ENCODE measurements at regions not wholly inside any gene's neighbourhood (a gene's known extent, or its start where the extent isn't known, plus 50 kb on each side); places are given as distances from the start of the nearest gene placed in this dataset.

DNA sequence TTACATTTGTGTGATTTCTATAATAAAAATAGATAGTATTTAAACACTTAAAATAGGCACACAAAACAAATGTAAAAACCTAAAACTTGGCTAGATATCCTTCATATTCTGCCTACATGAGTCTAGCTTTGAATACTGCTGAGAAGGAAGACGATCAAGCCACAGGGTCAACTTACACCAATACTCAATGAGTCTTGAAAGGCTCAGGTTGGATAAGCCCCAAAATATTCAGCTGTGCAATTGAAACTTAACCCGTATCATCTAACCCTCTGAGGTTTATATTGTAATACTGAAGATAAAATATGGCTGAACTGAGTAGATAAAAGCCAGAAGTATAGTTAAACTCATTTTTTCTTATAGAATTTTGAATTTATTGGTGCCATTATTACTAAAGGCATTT lies 313.0 kb upstream of the NRXN1 start:
- TF ChIP-seq, protein P1, sequence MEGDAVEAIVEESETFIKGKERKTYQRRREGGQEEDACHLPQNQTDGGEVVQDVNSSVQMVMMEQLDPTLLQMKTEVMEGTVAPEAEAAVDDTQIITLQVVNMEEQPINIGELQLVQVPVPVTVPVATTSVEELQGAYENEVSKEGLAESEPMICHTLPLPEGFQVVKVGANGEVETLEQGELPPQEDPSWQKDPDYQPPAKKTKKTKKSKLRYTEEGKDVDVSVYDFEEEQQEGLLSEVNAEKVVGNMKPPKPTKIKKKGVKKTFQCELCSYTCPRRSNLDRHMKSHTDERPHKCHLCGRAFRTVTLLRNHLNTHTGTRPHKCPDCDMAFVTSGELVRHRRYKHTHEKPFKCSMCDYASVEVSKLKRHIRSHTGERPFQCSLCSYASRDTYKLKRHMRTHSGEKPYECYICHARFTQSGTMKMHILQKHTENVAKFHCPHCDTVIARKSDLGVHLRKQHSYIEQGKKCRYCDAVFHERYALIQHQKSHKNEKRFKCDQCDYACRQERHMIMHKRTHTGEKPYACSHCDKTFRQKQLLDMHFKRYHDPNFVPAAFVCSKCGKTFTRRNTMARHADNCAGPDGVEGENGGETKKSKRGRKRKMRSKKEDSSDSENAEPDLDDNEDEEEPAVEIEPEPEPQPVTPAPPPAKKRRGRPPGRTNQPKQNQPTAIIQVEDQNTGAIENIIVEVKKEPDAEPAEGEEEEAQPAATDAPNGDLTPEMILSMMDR (IDR thresholded peaks at IDR 0.05; ENCODE audit: low read depth, low read length), result no peak
- Histone ChIP-seq H3K27ac (ENCODE audit: low read depth, low read length) (no peak overlapping the region), H3K9me3 (ENCODE audit: control insufficient read depth, insufficient read depth, low read length) (no peaks in the 10 kb centered on the region), H3K27me3 (ENCODE audit: control insufficient read depth, insufficient read depth, low read length) (no peaks in the 10 kb centered on the region), H3K4me3 (ENCODE audit: low read depth, low read length) (no peak overlapping the region)
- no peak for DNase-seq (ENCODE audit: low read depth, low spot score)
- ChIA-PET POLR2A (no interaction called here), CTCF (no interaction called here)

DNA sequence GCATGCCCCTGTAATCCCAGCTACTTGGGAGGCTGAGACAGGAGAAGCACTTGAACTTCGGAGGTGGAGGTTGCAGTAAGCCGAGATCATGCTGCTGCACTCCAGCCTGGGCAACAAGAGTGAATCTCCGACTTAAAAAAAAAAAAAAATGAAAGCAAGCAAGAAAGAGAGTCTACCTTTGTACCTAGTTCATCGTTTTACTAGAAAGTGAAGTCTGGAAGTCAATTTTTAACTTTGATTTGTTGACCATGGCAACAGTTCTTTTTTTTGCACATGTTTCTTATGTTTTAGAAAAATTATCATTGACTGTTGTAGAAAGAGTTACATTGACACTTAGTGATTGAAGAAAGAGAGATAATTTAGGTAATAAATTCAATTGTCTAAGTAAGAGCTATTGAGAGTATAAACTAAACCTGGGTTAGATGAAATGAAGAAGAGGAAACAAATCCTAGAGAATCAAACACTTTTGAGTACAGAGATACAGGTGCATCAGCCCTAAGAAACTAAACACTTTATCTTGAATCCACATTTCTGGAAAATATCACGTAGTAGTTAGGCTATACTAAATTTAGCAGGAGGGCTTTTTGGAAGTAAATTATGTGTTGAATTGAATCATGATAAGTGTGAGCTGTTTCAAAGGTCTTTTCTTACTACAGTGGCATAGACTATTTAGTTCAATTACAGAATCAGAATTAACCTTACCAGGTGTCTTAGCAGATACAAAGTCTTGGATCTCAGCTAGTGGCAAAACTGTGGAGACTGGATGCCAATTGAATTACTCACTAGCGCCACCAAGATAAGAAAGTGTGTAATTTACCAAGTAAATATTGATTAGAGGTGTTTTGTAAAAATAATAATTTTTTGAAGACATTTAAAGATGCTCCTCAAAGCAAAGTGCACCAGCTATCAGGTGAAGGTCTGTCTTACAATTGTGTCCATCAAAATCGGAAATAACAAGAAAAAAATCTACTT lies 303.4 kb upstream of the NRXN1 start:
- Histone ChIP-seq H3K4me3 (ENCODE audit: low read depth, low read length) (no peak overlapping the region), H3K9me3 (ENCODE audit: control insufficient read depth, insufficient read depth, low read length) (no peaks in the 10 kb centered on the region), H3K27ac (ENCODE audit: low read depth, low read length) (no peak overlapping the region), H3K27me3 (ENCODE audit: control insufficient read depth, insufficient read depth, low read length) (no peaks in the 10 kb centered on the region)
- POLR2A ChIA-PET, result no interaction called here
- DNase-seq (ENCODE audit: low read depth, low spot score), result no peak
- TF ChIP-seq, protein P1 (IDR thresholded peaks at IDR 0.05; ENCODE audit: low read depth, low read length), result no peak
- CTCF ChIA-PET, result interaction anchor here (0.6 to 0.7 kb wide), 2 partner anchors 33 to 361 kb away, joined by 3 read pairs; no protein-coding TSS in a partner anchor

DNA sequence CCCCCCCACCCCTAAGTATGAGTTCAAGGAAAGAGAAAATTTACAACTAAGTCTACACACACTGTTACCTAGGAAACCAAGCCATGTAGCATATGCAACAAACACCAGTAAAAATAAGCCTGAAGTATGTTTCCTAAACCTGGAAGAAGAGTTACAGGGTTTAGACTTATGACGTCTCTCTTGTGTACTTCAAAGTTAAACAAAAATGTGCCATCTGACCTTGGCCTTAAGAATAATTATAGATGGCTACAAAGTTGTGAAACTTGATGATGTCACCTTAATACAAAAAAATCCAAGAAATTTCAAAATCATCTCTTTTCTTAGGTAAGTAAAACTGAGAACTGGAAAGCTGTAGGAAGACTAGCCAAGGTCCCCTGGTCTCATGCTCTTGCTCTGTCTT lies 297.6 kb upstream of the NRXN1 start:
- peak; percentile 33 for DNase-seq (ENCODE audit: low read depth, low spot score)
- TF ChIP-seq, protein P1 (IDR thresholded peaks at IDR 0.05; ENCODE audit: low read depth, low read length), result no peak
- Histone ChIP-seq H3K4me3 (ENCODE audit: low read depth, low read length) (no peak overlapping the region), H3K27ac (ENCODE audit: low read depth, low read length) (no peak overlapping the region), H3K27me3 (ENCODE audit: control insufficient read depth, insufficient read depth, low read length) (no peaks in the 10 kb centered on the region), H3K9me3 (ENCODE audit: control insufficient read depth, insufficient read depth, low read length) (no peaks in the 10 kb centered on the region)
- POLR2A ChIA-PET, result no interaction called here
- CTCF ChIA-PET, result no interaction called here

DNA sequence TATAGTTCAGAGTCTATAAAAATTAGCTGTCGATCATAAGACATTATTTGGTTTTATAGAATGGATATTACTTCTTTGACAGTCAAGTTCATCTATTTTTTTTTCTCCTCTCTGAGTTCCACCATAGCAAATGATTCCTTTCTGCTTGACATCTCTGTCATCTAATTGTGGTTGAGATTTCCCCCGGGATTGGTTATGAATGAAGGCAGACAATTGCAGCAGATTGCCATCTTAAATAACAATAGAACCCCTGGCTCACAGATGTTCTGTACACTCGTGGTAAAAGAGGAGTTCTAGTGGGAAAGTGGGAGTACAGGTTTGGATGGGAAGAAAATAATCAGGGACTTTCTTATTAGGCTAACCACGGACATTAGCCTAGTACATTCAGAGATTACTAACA lies 292.1 kb upstream of the NRXN1 start:
- Histone ChIP-seq H3K27me3 (ENCODE audit: control insufficient read depth, insufficient read depth, low read length) (no peaks in the 10 kb centered on the region), H3K4me3 (ENCODE audit: low read depth, low read length) (no peak overlapping the region), H3K27ac (ENCODE audit: low read depth, low read length) (no peak overlapping the region), H3K9me3 (ENCODE audit: control insufficient read depth, insufficient read depth, low read length) (no peaks in the 10 kb centered on the region)
- DNase-seq (ENCODE audit: low read depth, low spot score), result no peak
- TF ChIP-seq, protein P1 (IDR thresholded peaks at IDR 0.05; ENCODE audit: low read depth, low read length), result no peak
- ChIA-PET POLR2A (no interaction called here), CTCF (no interaction called here)

DNA sequence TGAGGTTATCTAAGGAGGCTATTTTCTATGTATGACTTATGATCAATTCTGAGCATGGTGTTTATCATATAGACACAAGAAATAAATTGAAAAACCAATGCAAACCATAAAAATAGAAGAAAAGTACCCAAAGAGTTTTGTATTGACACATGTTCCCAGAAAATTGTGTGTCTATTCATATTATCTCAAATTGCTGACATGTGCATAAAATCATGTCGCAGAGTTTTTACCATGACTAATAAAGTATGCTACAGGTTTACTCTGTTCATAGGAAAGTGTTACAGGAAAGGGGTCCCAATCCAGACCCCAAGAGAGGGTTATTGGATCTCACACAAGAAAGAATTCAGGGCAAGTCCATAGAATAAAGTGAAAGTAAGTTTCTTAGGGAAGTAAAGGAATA lies 290.7 kb upstream of the NRXN1 start:
- no peak for DNase-seq (ENCODE audit: low read depth, low spot score)
- Histone ChIP-seq H3K27ac (ENCODE audit: low read depth, low read length) (no peak overlapping the region), H3K27me3 (ENCODE audit: control insufficient read depth, insufficient read depth, low read length) (no peaks in the 10 kb centered on the region), H3K4me3 (ENCODE audit: low read depth, low read length) (no peak overlapping the region), H3K9me3 (ENCODE audit: control insufficient read depth, insufficient read depth, low read length) (peaks cover 7% of the 10 kb centered on the region; the same call in 1 of the 2 replicates)
- ChIA-PET POLR2A (no interaction called here), CTCF (interaction anchor here (1.5 kb wide), 1 partner anchor 794 kb away, joined by 3 read pairs; no protein-coding TSS in a partner anchor)
- TF ChIP-seq, protein P1 (IDR thresholded peaks at IDR 0.05; ENCODE audit: low read depth, low read length), result no peak

Measured in AG04450 (cell line).